Caco-2 (cell line): ENCODE measurements at regions not wholly inside any gene's neighbourhood (a gene's known extent, or its start where the extent isn't known, plus 50 kb on each side); places are given as distances from the start of the nearest gene placed in this dataset.

Experiments used
- BruUV-seq: library from RNA; stranded (reverse); fragments of 400-500 nt; replicated peaks from 2 replicates; lab custom pipeline; 2021; lab: Mats Ljungman, UMichigan
- CTCF ChIA-PET: fragments of 300-600 bp; sonication (Branson Sonifier 250); formaldehyde crosslinking; loops from one replicate; lab custom pipeline; 2022; ENCODE audit warnings: antibody characterized with exemption; lab: Charles Lee
- POLR2A ChIA-PET: fragments of 300-600 bp; sonication (Branson Sonifier 250); formaldehyde crosslinking; loops from one replicate; lab custom pipeline; 2022; ENCODE audit warnings: antibody characterized with exemption; lab: Charles Lee
- DNase-seq, 2 experiments: peaks; one replicate each; pipeline versions ENCODE4 v3.0.0 to v3.0.0-alpha.2; 2020 to 2022
- H3K27me3 ChIP-seq: replicated peaks from 2 replicates; pipeline ENCODE4 v1.6.0; 2011; ENCODE audit warnings: low read length; ENCODE audit not compliant: control insufficient read depth, insufficient read depth
- H3K36me3 ChIP-seq: 2 replicates; pipeline ENCODE4 v1.5.1; 2011; ENCODE audit warnings: low read length; ENCODE audit not compliant: control insufficient read depth, insufficient read depth
- H3K4me1 ChIP-seq: fragments of 250-450 bp; sonication (Bioruptor Pico); 2 replicates; pipeline ENCODE4 v1.5.1; 2020; ENCODE audit warnings: mild to moderate bottlenecking
- H3K4me3 ChIP-seq: 2 replicates; pipeline ENCODE4 v1.5.1; 2011; ENCODE audit warnings: low read depth, mild to moderate bottlenecking, control low read depth, low read length
- H3K9me3 ChIP-seq: fragments of 250-450 bp; sonication (Bioruptor Pico); 2 replicates; pipeline ENCODE4 v1.5.1; 2020; ENCODE audit warnings: mild to moderate bottlenecking, moderate library complexity
- H3K27ac Mint-ChIP-seq: one replicate; pipeline ENCODE4 v1.8.0; 2022; ENCODE audit warnings: mixed read lengths; ENCODE audit not compliant: unreplicated experiment
- H3K27me3 Mint-ChIP-seq: one replicate; pipeline ENCODE4 v1.8.0; 2022; ENCODE audit warnings: mixed read lengths; ENCODE audit not compliant: insufficient read depth, unreplicated experiment
- H3K36me3 Mint-ChIP-seq: one replicate; pipeline ENCODE4 v1.8.0; 2022; ENCODE audit warnings: mild to moderate bottlenecking, mixed read lengths; ENCODE audit not compliant: insufficient read depth, unreplicated experiment
- H3K4me1 Mint-ChIP-seq: one replicate; pipeline ENCODE4 v1.8.0; 2022; ENCODE audit warnings: low read depth, mixed read lengths; ENCODE audit not compliant: unreplicated experiment
- H3K4me3 Mint-ChIP-seq: one replicate; pipeline ENCODE4 v1.8.0; 2022; ENCODE audit warnings: mild to moderate bottlenecking, moderate library complexity, mixed read lengths; ENCODE audit not compliant: unreplicated experiment
- H3K9me3 Mint-ChIP-seq: one replicate; pipeline ENCODE4 v1.8.0; 2022; ENCODE audit warnings: mixed read lengths; ENCODE audit not compliant: unreplicated experiment
- intact Hi-C: fragments of 100-400 bp; cut with micrococcal nuclease; formaldehyde crosslinking; loops from one replicate; pipeline ENCODE4 v1.10.0; 2022; ENCODE audit not compliant: unreplicated experiment
- TF ChIP-seq, protein P1 (sequence below), 2 experiments: fragments of 200-600 bp in 1 of 2; IDR thresholded peaks; 1 replicate in 1 of 2; 2 replicates in 1 of 2; pipeline versions ENCODE4 v1.5.1 to v1.8.0; 2011 to 2022; ENCODE audit warnings: antibody characterized with exemption in 1 of 2, control low read depth in 1 of 2, inconsistent platforms in 1 of 2, low read depth in 1 of 2, low read length in 1 of 2, mild to moderate bottlenecking in 1 of 2, moderate library complexity in 1 of 2; ENCODE audit not compliant: insufficient read depth in 1 of 2, severe bottlenecking in 1 of 2, unreplicated experiment in 1 of 2

DNA sequence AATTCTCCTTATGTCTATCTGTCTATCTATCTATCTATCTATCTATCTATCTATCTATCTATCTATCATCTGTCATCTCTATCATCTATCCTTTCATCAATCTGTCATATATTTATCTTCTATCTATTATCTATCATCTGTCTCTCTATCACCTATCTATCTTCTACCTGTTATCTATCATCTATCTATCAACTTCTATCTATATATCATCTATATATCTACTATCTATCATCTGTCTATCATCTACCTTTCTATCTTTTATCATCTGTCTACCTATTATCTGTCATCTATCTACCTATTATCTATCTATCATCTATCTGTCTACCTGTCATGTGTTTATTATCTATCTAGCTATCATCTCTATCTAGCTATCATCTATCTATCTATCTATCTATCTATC is 124.7 kb upstream of the C1orf174 start:
- H3K27me3 Mint-ChIP-seq: peaks cover 9% of the 10 kb centered on the region
- no peaks in the 10 kb centered on the region for H3K4me1 Mint-ChIP-seq
- Histone ChIP-seq H3K4me1 (no peaks in the 10 kb centered on the region), H3K36me3 (no peaks in the 10 kb centered on the region), H3K4me3 (no peak overlapping the region), H3K27me3 (no peaks in the 10 kb centered on the region), H3K9me3 (no peaks in the 10 kb centered on the region)
- TF ChIP-seq, protein P1, sequence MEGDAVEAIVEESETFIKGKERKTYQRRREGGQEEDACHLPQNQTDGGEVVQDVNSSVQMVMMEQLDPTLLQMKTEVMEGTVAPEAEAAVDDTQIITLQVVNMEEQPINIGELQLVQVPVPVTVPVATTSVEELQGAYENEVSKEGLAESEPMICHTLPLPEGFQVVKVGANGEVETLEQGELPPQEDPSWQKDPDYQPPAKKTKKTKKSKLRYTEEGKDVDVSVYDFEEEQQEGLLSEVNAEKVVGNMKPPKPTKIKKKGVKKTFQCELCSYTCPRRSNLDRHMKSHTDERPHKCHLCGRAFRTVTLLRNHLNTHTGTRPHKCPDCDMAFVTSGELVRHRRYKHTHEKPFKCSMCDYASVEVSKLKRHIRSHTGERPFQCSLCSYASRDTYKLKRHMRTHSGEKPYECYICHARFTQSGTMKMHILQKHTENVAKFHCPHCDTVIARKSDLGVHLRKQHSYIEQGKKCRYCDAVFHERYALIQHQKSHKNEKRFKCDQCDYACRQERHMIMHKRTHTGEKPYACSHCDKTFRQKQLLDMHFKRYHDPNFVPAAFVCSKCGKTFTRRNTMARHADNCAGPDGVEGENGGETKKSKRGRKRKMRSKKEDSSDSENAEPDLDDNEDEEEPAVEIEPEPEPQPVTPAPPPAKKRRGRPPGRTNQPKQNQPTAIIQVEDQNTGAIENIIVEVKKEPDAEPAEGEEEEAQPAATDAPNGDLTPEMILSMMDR (IDR thresholded peaks at IDR 0.05; ENCODE audit: insufficient read depth in 1 of 2, low read depth in 1 of 2, low read length in 1 of 2, severe bottlenecking in 1 of 2, unreplicated experiment in 1 of 2): no peak
- no peak for DNase-seq
- POLR2A ChIA-PET: no interaction called here
- intact Hi-C loops: no loop called here
- no TSS peak for BruUV-seq
- H3K9me3 Mint-ChIP-seq: peaks cover 12% of the 10 kb centered on the region
- no peaks in the 10 kb centered on the region for H3K36me3 Mint-ChIP-seq
- CTCF ChIA-PET: no interaction called here
- H3K4me3 Mint-ChIP-seq: no peak overlapping the region
- H3K27ac Mint-ChIP-seq: no peak overlapping the region

DNA sequence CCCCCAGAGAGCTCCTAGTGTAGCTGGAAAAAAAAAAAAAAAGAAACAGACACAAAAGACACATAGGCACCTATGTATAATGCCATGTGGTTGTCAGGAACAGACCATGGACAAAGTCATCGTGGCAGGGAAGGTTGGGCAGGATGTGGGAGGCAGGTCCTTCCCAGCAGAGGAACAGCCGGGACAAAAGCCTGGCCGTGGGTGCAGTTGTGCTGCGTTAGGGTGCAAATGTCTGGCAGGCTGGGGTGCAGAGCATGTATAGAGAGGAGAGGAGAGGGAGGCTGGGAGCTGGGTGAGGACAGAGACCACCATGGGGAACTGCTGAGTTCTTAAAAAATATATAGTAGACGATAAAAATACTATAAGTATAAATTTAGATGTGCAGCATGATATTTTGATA is 125.7 kb upstream of the C1orf174 start:
- Mint-ChIP-seq H3K4me3 (no peak overlapping the region), H3K36me3 (no peaks in the 10 kb centered on the region), H3K9me3 (peaks cover 12% of the 10 kb centered on the region), H3K27me3 (peaks cover 4% of the 10 kb centered on the region), H3K27ac (no peak overlapping the region), H3K4me1 (no peaks in the 10 kb centered on the region)
- Histone ChIP-seq H3K9me3 (no peaks in the 10 kb centered on the region), H3K4me3 (no peak overlapping the region), H3K36me3 (no peaks in the 10 kb centered on the region), H3K4me1 (no peaks in the 10 kb centered on the region), H3K27me3 (no peaks in the 10 kb centered on the region)
- DNase-seq: no peak
- BruUV-seq: no TSS peak
- ChIA-PET POLR2A (no interaction called here), CTCF (no interaction called here)
- intact Hi-C loops: no loop called here
- TF ChIP-seq, protein P1 (IDR thresholded peaks at IDR 0.05; ENCODE audit: insufficient read depth in 1 of 2, low read depth in 1 of 2, low read length in 1 of 2, severe bottlenecking in 1 of 2, unreplicated experiment in 1 of 2): no peak

DNA sequence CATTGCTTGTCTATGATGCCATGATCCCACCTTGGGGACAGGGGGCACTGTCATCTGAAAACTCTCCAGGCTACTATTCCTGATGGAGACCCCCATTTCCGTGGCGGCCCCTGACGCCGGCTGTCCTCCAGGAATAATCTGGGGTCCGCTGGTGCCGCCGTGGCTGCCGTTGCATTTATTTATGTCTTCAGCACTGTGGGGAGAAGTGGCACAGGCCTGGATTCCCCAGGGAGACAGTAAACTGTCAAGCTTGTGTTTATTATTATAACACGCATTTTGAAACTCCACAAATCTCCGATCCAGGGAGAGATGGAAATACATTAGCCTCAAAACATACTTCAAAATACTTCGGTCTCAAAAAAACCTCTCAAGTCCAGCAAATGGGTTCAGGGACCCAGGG is 126.9 kb upstream of the C1orf174 start:
- Mint-ChIP-seq H3K9me3 (peaks cover 23% of the 10 kb centered on the region), H3K27ac (no peak overlapping the region), H3K4me1 (no peaks in the 10 kb centered on the region), H3K36me3 (no peaks in the 10 kb centered on the region), H3K27me3 (peaks cover 4% of the 10 kb centered on the region), H3K4me3 (no peak overlapping the region)
- TF ChIP-seq, protein P1 (IDR thresholded peaks at IDR 0.05; ENCODE audit: insufficient read depth in 1 of 2, low read depth in 1 of 2, low read length in 1 of 2, severe bottlenecking in 1 of 2, unreplicated experiment in 1 of 2): no peak
- H3K27me3 ChIP-seq: no peaks in the 10 kb centered on the region
- no peaks in the 10 kb centered on the region for H3K36me3 ChIP-seq
- no peak for DNase-seq
- BruUV-seq: no TSS peak
- H3K4me1 ChIP-seq: no peaks in the 10 kb centered on the region
- ChIA-PET CTCF (no interaction called here), POLR2A (no interaction called here)
- H3K4me3 ChIP-seq: no peak overlapping the region
- intact Hi-C loops: no loop called here
- H3K9me3 ChIP-seq: no peaks in the 10 kb centered on the region
